Endothelial cell (in vitro differentiated cells): ENCODE measurements at regions not wholly inside any gene's neighbourhood (a gene's known extent, or its start where the extent isn't known, plus 50 kb on each side); places are given as distances from the start of the nearest gene placed in this dataset.

Source experiments
- DNase-seq: peaks from one replicate; pipeline ENCODE4 v3.0.0; 2021; ENCODE audit warnings: low spot score
- H3K27ac Mint-ChIP-seq: one replicate; pipeline ENCODE4 v1.8.0; 2021; ENCODE audit warnings: mixed read lengths, inconsistent platforms; ENCODE audit not compliant: unreplicated experiment
- H3K27me3 Mint-ChIP-seq: one replicate; pipeline ENCODE4 v1.8.0; 2021; ENCODE audit warnings: mild to moderate bottlenecking, moderate library complexity, mixed read lengths, inconsistent platforms; ENCODE audit not compliant: unreplicated experiment
- H3K36me3 Mint-ChIP-seq: one replicate; pipeline ENCODE4 v1.8.0; 2021; ENCODE audit warnings: mild to moderate bottlenecking, low read depth, mixed read lengths, inconsistent platforms; ENCODE audit not compliant: unreplicated experiment
- H3K4me1 Mint-ChIP-seq: one replicate; pipeline ENCODE4 v1.8.0; 2021; ENCODE audit warnings: mild to moderate bottlenecking, mixed read lengths, inconsistent platforms; ENCODE audit not compliant: unreplicated experiment
- H3K4me3 Mint-ChIP-seq: one replicate; pipeline ENCODE4 v1.8.0; 2021; ENCODE audit warnings: mild to moderate bottlenecking, mixed read lengths, inconsistent platforms; ENCODE audit not compliant: unreplicated experiment
- H3K9me3 Mint-ChIP-seq: one replicate; pipeline ENCODE4 v1.8.0; 2021; ENCODE audit warnings: mixed read lengths, inconsistent platforms; ENCODE audit not compliant: unreplicated experiment
- CTCF ChIP-seq: fragments of 200-600 bp; sonication (generic); IDR thresholded peaks from one replicate; pipeline ENCODE4 v1.5.0; 2021; ENCODE audit warnings: antibody characterized with exemption; ENCODE audit not compliant: unreplicated experiment

- Mint-ChIP-seq H3K4me3 (no peak overlapping the region), H3K4me1 (peaks cover 17% of the 10 kb centered on the region), H3K27me3 (peaks cover 2% of the 10 kb centered on the region), H3K36me3 (no peaks in the 10 kb centered on the region), H3K27ac (no peak overlapping the region), H3K9me3 (no peaks in the 10 kb centered on the region)
- no peak for TF ChIP-seq CTCF
- DNase-seq = no peak
Observed at GRCh38 chr20:23244156-23244915, 106.3 kb upstream of the NXT1 start.

- no peak for DNase-seq
- no peaks in the 10 kb centered on the region for H3K36me3 Mint-ChIP-seq
- TF ChIP-seq CTCF = no peak
- no peaks in the 10 kb centered on the region for H3K9me3 Mint-ChIP-seq
- peaks cover 17% of the 10 kb centered on the region for H3K4me1 Mint-ChIP-seq
- H3K4me3 Mint-ChIP-seq = no peak overlapping the region
- H3K27ac Mint-ChIP-seq = no peak overlapping the region
- peaks cover 2% of the 10 kb centered on the region for H3K27me3 Mint-ChIP-seq
Observed at GRCh38 chr20:23243791-23244155, 106.8 kb upstream of the NXT1 start.

- Mint-ChIP-seq H3K36me3 (no peaks in the 10 kb centered on the region), H3K9me3 (no peaks in the 10 kb centered on the region), H3K4me3 (no peak overlapping the region), H3K27me3 (peaks cover 2% of the 10 kb centered on the region), H3K27ac (no peak overlapping the region), H3K4me1 (peaks cover 13% of the 10 kb centered on the region)
- no peak for TF ChIP-seq CTCF
- DNase-seq = no peak
Observed at GRCh38 chr20:23242556-23243180, 107.9 kb upstream of the NXT1 start.

GRCh38 chr20:23242104-23242503, 108.5 kb upstream of the NXT1 start:
- Mint-ChIP-seq H3K27me3 (peaks cover 2% of the 10 kb centered on the region), H3K4me1 (peaks cover 13% of the 10 kb centered on the region), H3K9me3 (no peaks in the 10 kb centered on the region), H3K4me3 (no peak overlapping the region), H3K36me3 (no peaks in the 10 kb centered on the region), H3K27ac (no peak overlapping the region)
- DNase-seq = no peak
- no peak for TF ChIP-seq CTCF

GRCh38 chr20:23241416-23241815, 109.2 kb upstream of the NXT1 start:
- Mint-ChIP-seq H3K36me3 (no peaks in the 10 kb centered on the region), H3K27ac (no peak overlapping the region), H3K4me3 (no peak overlapping the region), H3K9me3 (no peaks in the 10 kb centered on the region), H3K4me1 (peaks cover 9% of the 10 kb centered on the region), H3K27me3 (peaks cover 2% of the 10 kb centered on the region)
- DNase-seq = no peak
- no peak for TF ChIP-seq CTCF
